ENCODE measurements at regions not wholly inside any gene's neighbourhood (a gene's known extent, or its start where the extent isn't known, plus 50 kb on each side); places are given as distances from the start of the nearest gene placed in this dataset.

GRCh38 chr1:226814751-226815537 lies 55.5 kb upstream of the PSEN2 start:
- no CpG with 5 or more reads among the region's 10 CpGs for WGBS (ENCODE audit: extremely low coverage, insufficient read length, low lambda C conversion rate)
- peaks cover 4 to 6% of the 10 kb centered on the region in 2 experiments; a peak in 2 of 4 replicates for H3K4me1 Mint-ChIP-seq

More at GRCh38 chr1:226814751-226815537, 55.5 kb upstream of the PSEN2 start:
- Mint-ChIP-seq H3K27me3 (ENCODE audit: low read depth) (no peaks in the 10 kb centered on the region; the same call in 1 of the 2 replicates), H3K36me3 (ENCODE audit: insufficient read depth in 1 of 3, low read depth in 3 of 3) (no peaks in the 10 kb centered on the region), H3K9me3 (peaks cover 0 to 2% of the 10 kb centered on the region in 2 experiments; a peak in 1 of 5 replicates), H3K27ac (peak overlapping the region in 1 of 3 experiments; percentile 39; a peak in 1 of 7 replicates), H3K4me3 (no peak overlapping the region)
- DNase-seq = no peak
- no peak overlapping the region for H4K91ac ChIP-seq (ENCODE audit: insufficient read length, low read depth, low read length)
- no peak overlapping the region for H2BK15ac ChIP-seq (ENCODE audit: low read depth, low read length)
- H3K79me1 ChIP-seq (ENCODE audit: insufficient read depth, low read depth, low read length, poor library complexity, severe bottlenecking) = no peaks in the 10 kb centered on the region
- H4K8ac ChIP-seq (replicated peaks; ENCODE audit: insufficient read length, low read depth, low read length) = no peak overlapping the region
- H3K27ac ChIP-seq (ENCODE audit: insufficient read length, low read depth, low read length) = no peak overlapping the region
- no peak overlapping the region for H3K9ac ChIP-seq (ENCODE audit: extremely low read depth, insufficient read length, low read length)
- H3K9me3 ChIP-seq (ENCODE audit: control insufficient read depth, low read depth, low read length) = no peaks in the 10 kb centered on the region
- H3K4ac ChIP-seq (ENCODE audit: low read depth, low read length) = no peak overlapping the region
- TF ChIP-seq CTCF (conservative IDR thresholded peaks at IDR 0.05) = no peak
- no peak overlapping the region for H2AFZ ChIP-seq (ENCODE audit: low read length)
- no peaks in the 10 kb centered on the region for H3K23me2 ChIP-seq (ENCODE audit: insufficient read length, low read depth, low read length, poor library complexity, severe bottlenecking)
- H3K4me1 ChIP-seq (ENCODE audit: insufficient read depth, low read length) = 0 out of 2 replicates have a peak, but pooled peaks cover 2% of the 10 kb centered on the region
- no peaks in the 10 kb centered on the region for H4K20me1 ChIP-seq (ENCODE audit: control insufficient read depth, insufficient read depth, insufficient read length)
- no peak overlapping the region for H2BK120ac ChIP-seq (ENCODE audit: low read depth, low read length, poor library complexity, severe bottlenecking)
- H3K23ac ChIP-seq (ENCODE audit: insufficient read length, low read depth, low read length) = no peak overlapping the region
- no peak overlapping the region for H3T11ph ChIP-seq (ENCODE audit: low read length)
- no peak overlapping the region for H4K5ac ChIP-seq (ENCODE audit: insufficient read length, low read depth, low read length)
- H3K79me2 ChIP-seq (ENCODE audit: insufficient read depth, low read length) = no peaks in the 10 kb centered on the region
- no peak overlapping the region for H2BK20ac ChIP-seq (ENCODE audit: low read depth, low read length, poor library complexity, severe bottlenecking)
- no peaks in the 10 kb centered on the region for H3K27me3 ChIP-seq (ENCODE audit: insufficient read depth, low read length)
- no peak overlapping the region for H3K56ac ChIP-seq (ENCODE audit: insufficient read length, low read depth, low read length)
- H2BK5ac ChIP-seq (ENCODE audit: insufficient read length, low read length) = no peak overlapping the region
- H2BK12ac ChIP-seq (ENCODE audit: insufficient read length, low read depth, low read length) = no peak overlapping the region
- no peak overlapping the region for H2AK5ac ChIP-seq (ENCODE audit: insufficient read length, low read length)
- H3K14ac ChIP-seq (ENCODE audit: insufficient read depth, low read length) = no peak overlapping the region
- H3K4me2 ChIP-seq (ENCODE audit: insufficient read depth, insufficient read length, low read length) = no peak overlapping the region
- no peak overlapping the region for H3K18ac ChIP-seq (ENCODE audit: insufficient read length, low read depth, low read length)

All from H9 (cell line).